A204.1 (cell line): ENCODE measurements at regions not wholly inside any gene's neighbourhood (a gene's known extent, or its start where the extent isn't known, plus 50 kb on each side); places are given as distances from the start of the nearest gene placed in this dataset.

Source experiments
- FAIRE-seq: peaks from 2 replicates; lab custom pipeline; 2012; peaks lifted over from hg19 to GRCh38; lab: Jason Lieb, UNC

DNA sequence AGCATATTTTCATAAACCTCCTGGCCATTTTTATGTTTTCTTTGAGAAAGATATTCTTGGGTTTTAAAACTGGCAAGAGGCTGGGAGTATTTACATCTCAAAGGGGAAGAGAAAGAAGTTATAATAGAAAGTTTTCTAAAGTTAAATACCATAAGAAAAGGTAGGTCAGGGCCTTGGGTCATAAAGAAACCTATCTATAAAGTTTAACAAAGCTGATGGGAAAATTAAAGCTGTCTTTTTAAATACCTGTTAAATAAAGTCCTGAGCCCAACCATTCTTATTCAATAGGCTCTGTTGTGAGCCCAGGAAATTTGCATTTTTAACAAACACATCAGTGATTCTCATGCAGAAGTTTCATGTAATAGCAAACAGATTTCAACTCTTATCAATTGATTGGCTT, 451.8 kb upstream of the INTU start:
- no peak for FAIRE-seq

DNA sequence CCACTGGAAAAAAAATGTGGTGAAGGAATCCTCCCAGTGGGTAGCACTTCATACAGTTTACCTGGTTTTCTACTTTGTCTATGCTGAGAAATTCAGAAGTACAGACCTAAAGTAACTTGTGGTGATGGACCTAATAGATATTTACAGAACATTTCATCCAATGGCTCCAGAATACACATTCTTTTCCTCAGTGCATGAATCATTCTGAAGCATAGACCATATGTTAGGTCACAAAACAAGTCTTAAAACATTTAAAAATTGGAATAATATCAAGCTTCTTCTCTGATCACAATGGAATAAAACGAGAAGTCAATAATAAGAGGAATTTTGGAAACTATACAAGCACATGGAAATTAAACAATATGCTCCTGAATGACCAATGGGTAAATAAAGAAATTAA, 450.1 kb upstream of the INTU start:
- no peak for FAIRE-seq

DNA sequence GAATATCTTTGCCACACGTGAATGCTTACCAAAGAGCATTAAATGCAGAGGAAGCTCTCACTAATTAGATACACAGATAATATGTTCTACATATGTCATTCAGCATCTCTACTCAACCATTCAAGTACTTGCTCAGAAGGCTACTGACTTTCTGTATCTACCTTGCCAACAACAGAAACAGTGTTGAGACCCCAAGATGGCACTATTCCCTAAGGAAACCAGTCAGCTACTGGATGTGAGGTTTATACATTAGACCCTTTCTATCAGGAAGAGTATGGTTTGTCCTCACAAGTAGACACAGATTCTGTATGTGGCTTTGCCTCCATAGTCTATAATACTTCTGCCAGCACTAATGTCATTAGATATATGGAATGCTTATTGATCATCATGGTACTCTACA, 443.9 kb upstream of the INTU start:
- FAIRE-seq: no peak

DNA sequence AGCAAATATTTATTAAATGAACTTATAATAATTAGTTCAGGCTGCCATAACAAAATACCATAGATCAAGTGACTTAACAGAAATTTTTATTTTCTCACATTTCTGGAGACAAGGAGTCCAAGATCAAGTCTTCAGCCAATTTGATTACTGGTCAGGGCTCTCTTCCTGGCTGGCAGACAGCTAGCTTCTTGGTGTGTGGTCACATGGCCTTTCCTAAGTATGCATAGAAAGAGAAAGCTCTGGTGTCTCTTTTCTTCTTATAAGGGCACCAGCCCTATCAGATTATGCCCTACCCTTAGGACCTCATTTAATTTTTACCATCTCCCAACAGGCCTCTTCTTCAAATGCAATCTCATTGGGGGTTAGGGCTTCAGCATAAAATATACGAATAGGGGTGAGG, 438.5 kb upstream of the INTU start:
- FAIRE-seq: no peak

DNA sequence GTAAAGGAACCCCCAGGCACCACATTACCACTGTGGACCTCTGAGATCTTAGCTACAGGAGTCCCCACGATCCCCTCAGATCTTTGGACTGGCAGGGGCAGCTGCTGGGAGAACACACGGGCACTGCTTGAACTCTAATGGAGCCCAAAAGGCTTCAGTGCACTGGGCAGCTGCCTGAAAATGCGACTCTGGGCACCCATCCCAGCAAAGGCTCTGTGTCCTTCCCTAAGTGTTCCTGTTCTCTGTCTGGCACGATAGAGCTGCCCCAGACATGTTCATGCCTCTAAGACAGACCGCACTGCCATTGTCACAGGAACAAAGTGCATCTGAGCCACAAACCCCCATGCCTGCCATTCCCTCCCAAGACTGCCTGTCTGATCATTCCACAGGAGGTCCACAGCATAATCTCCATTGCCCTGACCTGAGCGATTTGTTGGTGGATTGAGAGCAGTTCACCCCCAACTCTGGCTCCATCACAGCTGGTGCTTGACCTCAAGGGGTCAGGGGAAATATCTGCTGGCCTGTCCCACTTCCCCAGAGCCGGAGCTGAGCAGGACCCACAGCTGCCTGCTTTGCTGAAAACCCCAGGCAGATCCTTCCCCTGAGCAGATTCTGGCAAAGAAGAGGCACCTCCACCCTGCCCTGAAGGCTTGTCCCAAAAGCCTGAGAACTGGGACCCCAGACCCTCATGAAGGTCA, 436.0 kb upstream of the INTU start:
- no peak for FAIRE-seq

DNA sequence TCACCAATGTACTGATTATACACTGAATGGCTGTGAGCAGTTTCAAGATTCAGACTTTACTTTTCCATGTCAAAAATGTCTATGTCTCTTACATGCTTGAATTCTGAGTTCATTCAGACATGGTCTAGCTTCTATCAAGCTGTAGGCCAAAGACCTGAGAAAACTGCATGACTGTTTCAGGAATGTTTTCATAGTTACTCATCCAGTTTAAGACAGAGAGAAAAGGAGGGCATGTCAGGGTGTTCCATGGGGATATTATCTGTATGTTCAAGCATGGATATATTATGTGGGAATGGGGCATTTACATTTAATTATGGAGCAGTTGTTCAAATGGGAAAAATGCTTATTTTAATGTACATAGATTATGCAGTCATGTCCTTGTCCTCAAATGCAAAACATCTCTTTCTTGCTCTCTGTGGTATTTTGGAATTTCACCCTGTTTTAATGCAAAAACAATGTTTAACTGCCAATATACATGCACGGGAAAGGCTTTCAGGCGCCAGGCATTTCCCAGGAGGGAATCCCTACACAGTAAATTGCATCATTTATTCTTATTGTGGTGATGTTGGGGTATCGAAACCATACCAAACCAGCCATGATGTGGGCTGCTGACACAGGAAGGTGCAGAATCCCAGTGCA, 429.1 kb upstream of the INTU start:
- no peak for FAIRE-seq

DNA sequence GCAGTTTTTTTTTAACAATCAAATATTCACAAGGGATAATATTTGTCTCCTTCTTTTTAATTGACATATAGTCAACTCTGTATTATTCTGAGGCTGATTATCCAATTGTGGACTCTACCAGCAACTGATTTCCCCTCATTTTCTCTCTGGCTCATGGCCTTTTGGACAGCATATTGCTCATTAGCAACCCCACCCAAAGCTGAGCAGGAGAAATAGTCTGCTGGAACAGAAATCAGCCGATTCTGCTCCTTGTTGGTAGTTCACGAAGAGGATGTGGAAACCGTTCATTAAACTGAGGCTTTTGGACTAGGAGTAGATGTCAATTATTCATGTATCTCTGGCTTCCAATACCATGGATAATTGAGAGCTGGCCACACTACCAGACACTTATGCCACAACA, 428.4 kb upstream of the INTU start:
- FAIRE-seq: no peak

DNA sequence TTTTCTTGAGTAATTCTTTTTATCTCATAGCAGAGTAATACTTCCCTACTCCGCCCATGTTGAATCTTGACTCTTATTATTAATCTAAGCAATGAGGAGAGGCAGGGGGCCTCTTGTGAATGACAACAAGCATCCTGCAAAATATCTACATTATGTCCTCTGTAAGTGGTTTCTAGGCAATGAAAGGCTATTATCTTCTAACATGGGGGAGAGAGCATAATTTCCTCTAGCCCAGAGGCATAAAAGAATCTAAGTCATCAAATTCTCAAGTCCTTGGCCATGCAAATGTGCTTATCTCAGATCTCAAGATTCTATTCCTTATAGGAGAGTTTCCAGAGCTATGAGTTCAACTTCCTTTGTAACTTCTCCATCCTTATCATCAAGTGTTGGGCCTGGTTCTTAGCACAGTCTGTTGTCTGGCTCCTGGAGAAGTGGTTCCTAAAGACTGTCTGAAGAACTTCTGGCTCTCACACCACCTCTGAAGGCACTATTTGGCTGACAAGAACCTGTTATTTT, 423.1 kb upstream of the INTU start:
- no peak for FAIRE-seq

DNA sequence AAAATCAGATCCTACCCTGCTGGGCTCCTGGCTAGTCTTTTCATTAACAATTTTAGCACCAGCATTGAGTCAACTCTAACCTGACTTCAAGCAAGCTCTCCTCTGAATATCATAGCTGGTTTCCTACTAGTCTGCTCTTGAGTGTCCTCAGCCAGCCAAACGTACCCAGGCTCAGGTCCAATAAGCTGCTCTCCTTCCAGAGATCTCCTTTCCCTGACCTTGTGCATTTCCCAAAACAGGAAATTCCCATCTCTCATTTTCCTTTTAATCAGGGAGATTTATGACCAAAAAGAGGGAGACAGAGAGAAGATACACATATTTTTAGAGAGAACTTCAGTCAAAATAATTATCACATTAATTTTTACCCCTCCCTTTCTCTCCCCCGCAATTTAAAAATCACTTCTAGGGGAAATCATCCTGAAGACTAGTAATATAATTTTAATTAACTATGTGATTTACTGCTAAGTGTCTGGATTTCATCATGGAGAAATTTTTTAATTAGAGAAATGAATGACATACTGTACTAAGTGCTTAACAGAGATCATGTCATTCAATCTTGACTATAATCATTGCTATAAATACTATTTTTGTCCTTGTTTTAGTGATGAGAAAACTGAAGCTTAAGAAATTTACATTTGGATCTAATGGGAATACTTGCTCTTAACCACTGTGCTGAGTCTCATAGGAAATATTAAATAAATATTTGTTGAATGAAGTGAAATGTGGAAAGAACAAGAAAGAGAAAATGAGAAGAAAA, 421.7 kb upstream of the INTU start:
- FAIRE-seq: no peak

DNA sequence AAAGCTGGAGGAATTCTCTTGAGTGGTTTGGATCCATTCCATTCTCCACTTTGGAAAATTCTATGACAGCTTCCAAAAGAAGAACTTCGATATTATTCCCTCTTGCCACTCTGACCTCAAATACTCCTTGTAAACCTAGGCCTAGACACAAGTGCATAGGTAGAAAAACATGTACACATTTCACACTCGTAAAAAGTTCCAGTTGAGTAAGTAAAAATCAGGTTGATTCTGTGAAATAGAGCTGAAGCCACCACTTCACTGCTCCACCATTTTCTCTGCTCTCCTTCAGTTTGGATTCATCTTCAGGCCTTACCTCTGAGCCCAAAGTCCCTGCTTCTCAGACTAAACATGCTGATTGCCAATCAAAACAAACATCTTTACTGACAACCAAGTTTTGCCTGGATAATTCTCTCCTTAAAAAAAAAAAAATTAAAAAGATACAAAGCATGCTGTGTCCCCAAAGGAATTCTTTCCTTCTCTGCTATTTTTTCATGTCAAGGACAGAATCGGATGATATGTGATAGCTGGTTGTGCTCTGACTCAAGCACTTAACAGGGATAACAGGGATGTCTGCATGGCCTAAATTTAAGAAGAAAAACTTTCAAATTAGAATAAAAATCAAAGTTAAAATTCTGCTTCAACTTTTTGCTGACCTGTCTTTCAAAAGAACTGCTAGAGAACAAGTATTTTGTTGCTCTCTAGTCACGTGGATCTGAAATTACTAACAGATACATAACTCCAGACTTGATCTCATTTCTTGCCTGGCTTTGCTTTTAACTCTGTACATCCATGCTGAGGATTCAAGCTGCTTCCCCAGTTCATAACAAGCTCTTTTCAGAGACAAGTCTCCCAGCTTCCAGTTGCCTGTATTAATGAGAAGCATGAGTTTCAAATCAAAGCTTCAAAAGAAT, 420.9 kb upstream of the INTU start:
- no peak for FAIRE-seq

DNA sequence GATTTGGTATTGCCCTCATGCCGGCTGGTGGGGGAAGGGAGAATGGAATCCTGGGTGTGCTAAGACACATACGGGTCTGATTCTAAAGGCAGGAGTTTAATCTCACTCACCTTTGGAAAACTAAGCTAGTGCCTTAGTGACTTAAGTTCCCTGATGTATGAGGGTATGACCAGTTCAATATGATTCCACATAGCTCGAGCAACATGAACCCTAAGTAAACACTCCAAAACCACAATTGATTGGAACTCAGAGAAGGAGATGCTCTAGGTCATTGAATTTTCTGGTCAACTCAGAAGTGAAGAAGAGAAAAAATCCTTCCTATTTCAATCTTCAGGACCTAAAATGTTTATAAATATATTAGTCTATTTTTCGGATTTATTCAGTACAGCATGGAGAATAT, 420.1 kb upstream of the INTU start:
- no peak for FAIRE-seq

DNA sequence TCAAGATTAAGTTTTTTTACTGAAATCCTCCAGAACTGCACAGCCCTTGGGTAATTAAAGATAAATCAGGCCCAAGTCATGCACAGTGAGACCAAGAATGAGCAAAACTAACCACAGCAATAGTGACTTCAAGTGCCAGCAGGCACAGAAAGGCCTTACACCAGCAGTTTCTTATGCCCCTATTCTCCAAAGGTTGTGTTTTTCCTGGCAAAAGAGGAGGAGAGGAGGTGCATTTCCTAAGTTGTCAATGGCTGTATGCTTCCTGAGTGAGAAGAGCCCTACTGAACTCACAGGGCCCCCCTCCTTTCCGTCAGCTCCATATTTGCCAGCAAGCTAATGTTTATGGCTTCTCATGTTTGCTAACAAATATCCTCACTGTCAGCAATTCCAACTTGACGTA, 418.7 kb upstream of the INTU start:
- FAIRE-seq: no peak

DNA sequence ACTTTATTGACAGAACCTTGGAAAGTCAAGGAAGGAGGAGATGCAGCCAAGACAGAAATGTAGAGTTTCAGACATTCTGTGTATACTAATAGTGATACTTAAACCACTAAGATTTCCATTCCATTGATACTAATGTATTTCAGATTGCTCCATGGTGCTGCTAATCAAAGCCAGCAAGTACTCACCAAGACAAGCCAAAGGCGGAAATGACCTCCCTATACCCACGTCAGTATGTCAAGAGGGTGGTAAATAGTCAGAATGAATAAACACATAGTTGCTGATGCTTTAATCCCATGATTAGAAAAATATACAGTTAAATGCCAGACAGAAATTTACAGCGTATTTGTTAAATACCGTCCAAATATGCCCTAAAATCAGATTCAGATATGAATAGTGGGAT, 417.8 kb upstream of the INTU start:
- no peak for FAIRE-seq

DNA sequence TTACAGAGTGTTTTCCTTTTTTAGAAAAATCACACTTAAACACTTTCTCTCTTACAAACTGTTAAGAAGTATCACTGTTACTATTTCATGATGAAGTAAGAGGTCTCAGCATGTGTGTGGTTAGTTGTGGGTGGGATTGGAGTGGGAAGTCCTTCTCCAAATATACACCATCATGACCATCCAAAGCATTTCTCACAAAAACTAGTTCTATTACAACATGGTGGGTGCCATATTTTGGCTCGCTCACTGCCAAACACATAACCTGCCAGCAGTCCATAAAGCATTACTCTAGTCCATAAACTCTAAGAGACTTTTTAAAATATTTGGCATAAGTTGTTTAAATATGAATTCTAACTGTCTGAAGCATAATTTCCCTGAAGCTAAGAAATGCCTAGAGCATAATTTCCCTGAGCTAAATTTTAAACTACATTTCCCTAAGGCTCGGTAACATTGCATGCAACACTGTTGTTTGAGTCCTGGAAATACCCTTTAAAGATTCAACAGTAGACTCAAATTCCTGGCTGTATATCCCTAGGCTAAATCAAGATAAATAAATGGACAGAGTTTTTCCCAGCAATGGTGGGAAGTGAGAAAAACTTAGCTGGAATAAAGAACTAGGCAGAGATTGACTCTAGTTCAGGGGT, 415.0 kb upstream of the INTU start:
- FAIRE-seq: no peak

DNA sequence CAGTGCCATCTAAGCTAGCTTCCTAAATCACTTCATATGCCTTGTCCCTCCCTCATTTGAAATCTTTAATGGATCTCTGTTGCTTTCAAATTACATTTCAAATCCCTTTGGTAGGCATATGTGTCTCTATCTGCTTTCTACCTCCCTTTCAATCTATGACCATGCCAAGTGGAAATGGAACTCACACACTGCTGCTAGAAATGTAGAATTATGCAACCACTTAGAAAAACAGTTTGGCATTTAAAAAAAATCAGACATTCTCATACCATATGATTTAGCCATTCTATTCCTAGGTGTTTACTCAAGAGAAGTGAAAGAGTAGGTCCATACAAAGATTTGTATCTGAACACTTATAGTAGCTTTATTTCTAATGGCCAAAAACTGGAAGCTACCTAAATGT, 413.5 kb upstream of the INTU start:
- no peak for FAIRE-seq

DNA sequence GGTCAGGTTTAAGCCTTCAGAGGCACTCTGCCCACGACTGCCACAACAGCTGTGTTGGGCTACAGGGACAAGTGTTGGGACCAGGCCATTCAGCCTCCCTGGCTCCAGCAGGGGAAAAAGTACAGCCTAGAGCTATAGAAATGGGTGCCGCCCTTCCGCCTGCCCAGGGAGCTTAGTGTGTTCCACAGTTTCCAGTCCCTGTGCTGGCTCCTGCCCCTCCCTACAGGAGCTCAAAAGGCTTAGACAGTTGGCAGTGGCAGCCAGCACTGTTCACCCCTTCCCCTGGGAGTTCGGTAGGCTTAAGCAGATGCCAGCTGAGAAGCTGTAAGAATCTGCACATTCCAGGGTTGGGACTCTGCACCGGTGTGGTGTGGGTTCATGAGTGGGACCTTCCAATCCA, 408.2 kb upstream of the INTU start:
- FAIRE-seq: no peak

DNA sequence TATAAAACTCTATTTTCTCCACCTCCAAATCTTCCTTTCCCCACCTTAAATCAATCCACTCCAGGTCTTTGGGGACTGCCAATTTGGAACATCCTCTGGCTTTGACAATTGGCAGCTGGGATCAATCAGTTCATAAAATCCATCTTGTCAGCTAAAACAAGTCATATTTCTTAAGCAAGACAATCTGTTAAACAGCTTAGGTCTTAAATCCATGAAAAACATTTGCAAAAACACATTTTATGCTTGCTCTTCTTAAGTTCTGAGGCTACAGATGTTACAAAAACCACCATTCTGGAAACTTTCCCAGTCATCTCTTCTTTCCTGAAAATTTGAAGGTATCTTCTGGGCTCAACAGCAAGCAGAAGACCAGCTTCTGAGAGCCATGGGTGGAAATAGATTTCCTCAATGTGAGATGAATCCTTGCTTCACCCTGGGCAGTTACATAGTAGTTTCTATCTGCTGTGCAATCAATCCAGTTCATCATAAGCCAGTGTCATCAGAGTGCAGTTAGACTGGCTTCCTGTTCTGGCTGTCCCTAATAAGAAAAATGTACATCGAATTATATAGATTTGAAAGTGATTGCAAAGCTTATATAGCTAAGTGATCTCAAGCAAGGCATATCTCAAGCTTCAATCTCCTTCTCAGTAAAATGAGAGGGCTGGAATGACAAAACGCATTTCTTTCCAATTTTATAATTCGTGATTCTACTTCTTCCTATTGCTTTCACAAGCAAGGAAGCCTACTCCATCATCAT, 402.7 kb upstream of the INTU start:
- no peak for FAIRE-seq

DNA sequence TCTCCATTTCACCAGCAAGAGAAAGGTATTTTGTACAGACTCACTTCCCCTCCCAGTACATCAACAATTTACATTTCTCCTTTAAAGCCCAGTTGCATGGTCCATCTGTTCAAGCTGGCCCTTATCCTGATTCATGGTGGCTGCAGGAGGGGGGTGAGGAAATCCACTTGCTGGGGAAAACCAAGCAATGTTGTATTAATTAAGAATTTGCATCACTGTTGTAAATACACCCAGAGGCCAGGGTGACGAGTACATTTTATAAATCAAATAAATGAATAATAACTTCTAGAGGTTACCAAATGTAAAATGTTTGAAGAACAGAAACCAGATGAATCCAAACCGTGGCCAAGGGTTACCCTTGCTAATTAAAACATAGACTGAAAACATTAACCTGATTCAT, 395.9 kb upstream of the INTU start:
- FAIRE-seq: no peak

DNA sequence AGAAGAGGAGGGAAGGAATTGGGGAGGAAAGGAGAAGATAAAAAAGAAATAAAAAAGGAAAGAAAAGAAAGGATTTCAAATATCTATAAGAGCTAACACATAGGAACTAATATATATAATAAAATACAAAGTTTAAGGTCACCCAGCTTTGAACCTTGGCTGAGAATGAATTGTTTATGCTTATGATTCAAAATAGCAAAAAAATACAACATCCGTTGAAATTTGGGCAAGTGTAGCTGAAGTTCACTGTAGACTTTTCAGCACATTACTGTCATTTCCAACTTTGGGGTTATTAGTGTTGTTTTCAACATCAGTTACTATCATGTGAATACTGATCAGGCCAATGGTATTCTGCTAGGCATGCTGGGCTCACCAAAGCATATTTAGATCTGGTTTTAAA, 395.2 kb upstream of the INTU start:
- no peak for FAIRE-seq

DNA sequence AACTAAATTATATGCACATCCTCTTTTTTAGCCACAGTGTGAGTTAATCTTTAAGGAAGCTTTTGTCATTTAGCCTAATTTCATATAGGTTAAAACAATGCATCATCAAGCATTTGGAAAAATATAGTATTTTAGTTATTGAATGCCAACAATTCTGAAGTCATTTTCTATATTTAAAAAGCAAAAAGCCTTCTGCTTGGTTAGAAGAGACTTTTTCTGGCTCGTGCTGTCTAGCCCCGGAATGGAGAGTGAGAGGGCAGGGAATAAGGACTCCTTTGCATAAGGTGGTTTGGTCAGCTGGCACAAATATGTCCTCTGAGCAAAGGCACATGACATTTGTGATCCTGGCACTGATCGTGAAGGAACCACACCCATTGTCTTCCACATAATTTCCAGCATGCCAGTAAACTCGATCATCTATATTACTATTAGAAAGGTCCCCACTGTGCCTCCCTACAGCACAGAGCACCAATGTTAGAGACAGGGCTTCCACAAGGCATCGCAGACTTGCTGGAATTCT, 393.7 kb upstream of the INTU start:
- no peak for FAIRE-seq
